ENCODE measurements at regions not wholly inside any gene's neighbourhood (a gene's known extent, or its start where the extent isn't known, plus 50 kb on each side); places are given as distances from the start of the nearest gene placed in this dataset.
A peak's percentile ranks its signal among the peaks of the same experiment; 100 is the strongest.
"Not testable (repeated sequence)": the region's sequence is repeated elsewhere in the genome, so short reads cannot be mapped to it uniquely, and the experiment has no call there.

DNA sequence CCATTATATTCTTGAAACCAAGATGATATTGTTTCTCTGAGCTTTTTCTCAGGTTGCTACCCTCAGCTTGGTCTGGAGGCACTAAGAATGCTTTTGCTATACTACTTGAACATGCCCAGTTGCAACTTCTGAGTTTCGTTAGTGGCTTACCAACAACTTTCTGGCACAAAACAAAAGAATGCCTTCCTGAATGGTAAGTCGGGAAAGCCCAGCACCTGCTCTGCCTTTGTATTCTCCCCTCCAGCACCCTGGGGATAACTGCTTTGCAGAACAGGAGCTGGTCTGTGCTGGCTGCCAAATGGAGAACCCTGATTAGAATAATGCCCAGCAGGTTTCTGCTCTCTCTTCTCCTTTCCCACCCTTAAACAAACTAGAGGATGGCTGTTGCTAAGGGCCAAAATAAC, 149.3 kb downstream of the TGFB2 start:
- DNase-seq = peak; percentile 97

DNA sequence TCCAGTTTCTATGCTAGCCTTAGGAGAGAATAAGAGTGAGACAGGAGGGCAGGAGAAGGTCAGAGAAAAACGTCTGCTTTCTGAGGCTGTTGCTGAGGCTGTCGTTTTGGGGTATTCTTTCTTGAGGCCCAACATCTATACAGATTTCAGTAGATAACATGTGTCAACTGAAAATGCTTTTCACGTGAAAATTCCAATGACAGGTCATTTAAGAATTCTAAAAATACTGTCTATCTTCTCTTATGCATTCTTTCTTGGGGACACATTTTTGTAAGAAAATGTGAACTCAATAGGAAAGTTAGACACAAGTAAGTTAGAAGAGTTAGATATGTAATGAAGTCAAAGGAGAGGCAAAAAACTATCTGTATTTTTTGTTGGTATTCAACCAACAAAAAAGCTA, 150.8 kb downstream of the TGFB2 start:
- no peak for DNase-seq

DNA sequence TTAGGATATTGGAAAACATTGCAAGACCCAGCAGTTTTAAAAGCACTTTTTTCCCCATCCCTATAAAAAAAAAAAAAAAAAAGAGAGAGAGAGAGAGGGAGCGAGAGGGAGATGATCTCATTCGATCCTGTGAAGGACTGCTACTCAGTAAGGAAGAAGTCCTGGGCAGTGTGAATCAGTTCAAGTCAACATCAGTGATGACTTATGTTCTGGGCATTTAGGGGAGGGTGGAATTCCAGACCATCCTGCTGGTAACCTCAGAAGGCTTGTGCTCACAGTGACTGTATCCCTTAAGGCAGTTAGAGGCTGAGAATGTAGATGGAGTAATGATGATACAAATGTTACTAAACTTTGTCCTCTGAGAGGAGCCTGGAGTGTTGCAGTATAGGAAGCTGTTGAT, 151.4 kb downstream of the TGFB2 start:
- no peak for DNase-seq

DNA sequence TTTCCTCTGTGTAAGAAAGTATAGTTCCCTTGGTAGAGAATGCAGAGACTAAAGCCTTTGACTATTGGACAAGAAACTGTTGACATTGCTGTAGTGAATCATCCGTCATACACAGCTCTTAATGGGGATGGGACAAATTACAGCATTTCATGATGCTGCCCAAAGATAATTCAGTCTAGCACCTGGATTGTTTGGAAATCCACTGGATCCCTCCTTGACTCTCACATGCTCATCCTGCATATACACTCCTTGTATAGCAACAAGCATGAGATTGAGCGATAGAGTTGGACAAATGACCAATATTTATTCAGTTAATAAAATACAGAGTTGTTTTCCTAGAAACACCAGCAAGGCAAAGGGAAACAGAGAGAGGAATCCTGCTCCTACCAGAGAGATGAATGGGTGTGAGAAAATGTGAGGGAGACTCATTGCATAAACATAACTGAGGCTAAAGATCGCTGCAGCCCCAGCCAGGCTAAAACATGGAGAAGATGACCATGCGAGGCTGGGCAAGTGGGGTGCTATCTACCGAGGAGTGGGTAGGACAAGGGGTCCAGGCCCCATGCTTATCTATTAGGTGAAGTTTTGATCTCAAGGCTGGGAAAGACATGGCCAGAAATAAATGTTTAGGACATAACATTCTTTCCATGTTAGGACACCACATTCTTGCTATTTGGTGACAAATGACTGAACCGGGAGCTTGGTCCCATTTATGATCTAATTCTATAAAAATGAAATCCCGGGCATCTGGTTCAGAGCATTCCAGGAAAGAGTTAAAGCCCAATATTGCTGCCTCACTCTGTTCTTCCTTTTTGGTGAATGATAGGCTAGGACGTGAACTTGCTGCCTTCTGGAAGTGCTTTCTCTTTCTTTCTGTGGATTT, 153.2 kb downstream of the TGFB2 start:
- peak; percentile 27 for DNase-seq

DNA sequence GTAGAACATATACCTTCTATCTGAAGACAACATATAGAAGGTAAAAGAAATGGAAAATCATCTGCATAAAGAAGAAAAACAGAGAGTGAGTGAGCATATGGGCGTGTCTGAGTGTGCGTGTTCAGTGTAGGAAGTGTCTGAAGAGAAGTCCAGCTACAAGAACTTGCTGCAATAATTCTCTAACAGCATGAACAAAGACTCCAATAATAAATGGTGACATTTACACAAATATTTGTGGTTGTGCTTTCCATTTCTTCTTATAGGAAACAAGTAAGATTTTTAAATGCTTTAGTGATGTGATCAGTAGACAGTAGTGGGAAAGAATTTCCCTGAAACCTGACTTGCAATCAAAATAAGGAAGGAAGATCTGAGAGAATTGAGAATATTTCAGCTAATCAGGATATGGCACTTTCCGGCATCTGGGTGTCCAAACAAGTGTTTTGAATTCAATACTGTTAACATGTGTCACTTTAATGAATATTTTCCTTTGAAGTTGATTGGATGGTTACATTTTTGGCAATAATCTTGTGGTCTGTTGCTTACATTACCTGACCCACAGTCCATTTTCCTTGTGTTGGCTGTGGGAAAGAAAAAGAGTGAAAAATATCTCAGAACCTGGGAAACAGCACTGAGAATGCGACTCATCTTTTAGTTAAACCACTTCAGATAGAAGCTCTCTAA, 154.0 kb downstream of the TGFB2 start:
- no peak for DNase-seq

DNA sequence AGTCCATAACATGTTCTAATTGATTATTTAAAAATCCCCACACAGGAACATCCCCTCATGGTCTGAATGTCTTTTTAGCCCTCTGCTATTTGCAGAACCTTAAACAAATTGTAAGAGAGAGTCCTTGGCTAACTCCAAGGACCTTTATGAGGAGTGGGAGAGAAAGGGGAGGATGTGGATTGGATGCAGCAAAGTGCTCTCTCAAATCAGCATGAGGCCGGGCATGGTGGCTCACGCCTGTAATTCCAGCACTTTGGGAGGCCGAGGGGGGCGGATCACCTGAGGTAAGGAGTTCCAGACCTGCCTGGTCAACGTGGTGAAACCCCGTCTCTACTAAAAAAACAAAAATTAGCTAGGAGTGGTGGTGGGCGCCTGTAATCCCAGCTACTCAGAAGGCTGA, 154.8 kb downstream of the TGFB2 start:
- DNase-seq = no peak

DNA sequence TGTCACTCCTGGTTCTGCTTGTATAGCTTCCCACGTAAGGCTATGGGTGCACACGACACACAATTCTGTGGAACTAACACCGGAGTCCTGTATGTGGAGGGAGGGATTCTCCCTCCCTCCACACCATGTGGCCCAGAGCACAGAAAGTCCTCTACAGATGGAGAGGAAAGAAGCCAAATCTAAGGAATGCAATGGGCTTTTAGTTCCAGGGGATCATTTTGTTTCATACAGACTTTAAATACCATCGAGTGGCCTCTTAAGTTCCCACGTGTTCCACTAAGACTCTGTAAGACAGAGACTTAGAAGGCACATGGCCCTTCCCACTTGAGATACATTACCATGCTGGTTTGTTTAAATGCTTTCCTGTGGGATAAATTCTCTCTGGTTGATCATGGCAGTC, 156.0 kb downstream of the TGFB2 start:
- no peak for DNase-seq

DNA sequence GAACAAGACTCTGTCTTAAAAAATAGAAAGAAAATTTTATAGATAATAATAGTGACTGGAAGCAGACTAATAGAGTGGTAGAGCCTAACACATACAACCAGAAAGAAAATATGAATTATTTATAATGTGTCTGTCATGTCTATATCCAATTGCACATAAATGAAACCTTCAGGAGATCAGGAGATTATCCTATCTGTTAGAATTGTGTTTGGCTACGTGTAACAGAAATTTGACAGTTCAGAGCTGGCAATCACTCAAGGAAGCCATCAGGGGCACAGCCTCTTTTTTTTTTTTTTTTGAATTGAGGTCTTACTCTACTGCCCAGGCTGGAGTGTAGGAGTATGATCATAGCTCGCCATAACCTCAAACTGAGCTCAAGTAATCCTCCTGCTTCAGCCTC, 157.2 kb downstream of the TGFB2 start:
- no peak for DNase-seq

DNA sequence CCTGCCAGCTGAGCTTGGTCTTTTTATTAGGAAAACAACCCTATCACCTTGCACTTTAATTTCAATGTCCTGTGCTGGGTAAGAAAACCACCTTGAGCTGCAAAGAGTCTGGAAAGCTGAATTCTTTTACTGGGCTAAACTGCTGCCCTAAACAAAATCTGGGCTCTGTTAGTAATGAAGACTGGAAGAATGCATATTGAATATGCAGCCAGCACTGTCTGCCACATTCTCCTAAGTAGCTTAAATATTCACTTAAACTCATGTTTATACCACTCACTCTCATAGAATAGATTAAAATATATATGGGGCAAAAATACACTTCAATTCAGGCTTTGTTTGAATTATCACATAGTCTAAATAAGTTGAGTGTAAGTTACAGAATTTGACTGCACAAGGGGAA, 158.0 kb downstream of the TGFB2 start:
- no peak for DNase-seq

DNA sequence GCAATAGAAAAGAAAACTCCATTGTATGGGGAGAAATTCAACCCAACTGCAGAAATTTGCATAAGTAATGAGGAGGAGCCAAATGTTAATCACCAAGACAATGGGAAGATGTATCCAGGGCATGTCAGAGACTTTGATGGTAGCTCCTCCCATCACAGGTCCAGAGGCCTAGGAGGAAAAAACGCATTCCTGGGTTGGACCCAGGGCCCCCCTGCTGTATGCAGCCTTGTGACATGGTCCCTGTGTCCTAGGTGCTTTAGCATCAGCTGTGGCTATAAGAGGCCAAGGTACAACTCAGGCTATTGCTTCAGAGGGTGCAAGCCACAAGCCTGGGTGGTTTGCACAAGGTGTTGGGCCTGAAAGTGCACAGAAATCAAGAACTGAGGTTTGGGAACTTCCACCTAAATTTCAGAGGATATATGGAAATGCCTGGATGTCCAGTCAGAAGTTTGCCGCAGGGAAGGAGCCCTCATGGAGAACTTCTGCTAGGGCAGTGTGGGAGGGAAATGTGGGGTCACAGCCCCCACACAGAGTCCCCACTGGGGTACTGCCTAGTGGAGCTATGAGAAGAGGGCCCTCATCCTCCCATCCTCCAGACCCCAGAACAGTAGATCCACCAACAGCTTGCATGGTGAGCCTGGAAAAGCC, 162.3 kb downstream of the TGFB2 start:
- no peak for DNase-seq

DNA sequence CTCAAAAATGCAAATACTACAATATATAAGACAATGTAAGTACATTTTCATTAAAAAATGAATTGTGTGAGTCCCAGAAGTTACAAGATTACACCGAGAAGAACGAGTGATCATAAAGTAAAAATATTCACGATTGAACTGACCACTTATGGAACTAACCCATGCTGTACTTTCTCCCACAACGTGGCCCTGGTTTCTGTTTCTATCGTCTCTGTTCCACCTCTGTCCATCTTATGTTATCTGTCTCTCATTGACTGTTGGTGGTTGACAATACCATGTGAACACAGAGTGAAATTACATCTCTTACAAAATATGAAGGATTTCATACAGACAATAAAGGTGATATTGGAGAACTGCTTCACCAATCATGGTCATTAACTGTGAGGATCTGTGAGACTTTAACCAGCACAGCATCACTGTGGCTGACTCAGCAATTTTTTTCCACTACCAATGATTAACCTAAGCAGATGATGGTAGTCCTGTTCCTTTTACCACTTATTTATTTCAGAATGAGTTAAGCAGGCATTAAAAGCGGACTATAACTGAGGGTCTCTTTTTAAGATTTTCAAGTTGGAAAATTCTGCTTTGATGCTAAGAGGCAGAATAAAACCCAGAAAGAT, 165.1 kb downstream of the TGFB2 start:
- no peak for DNase-seq

DNA sequence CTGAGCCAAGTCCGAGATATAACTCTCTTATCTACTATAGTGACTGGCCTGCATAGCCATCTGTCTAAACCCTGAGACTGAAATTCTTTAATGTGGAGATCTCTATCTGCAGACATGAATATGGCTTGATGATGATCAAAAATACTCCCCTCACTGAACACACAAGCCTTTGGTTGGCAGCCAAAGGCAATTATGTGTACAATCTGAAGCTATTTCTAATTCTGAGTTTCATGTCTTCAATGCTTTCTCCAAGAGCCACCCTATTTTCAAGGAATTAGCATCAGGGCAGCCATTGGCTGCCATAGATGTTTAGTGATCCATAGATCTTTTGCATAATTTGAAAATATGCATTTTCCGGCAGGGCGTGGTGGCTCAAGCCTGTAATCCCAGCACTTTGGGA, 168.2 kb downstream of the TGFB2 start:
- DNase-seq = no peak

DNA sequence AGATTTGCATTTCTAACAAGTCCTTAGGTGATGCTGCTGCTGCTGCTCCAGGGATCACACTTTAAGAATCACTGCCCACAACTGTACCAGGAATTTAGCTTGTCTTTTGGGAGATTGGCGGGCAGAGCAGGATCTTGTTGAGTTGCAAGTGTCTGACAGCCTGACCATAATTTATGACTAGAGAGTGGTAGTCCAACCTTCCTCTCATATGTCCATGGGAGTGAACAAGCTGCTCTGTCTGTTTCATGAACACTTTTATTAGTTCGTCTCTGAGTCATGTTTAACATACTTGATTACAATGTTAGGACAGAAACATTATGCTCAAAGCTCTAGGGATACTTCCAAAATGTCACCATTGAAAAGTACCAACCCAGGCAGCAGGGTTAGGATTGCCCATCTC, 169.6 kb downstream of the TGFB2 start:
- DNase-seq = no peak

DNA sequence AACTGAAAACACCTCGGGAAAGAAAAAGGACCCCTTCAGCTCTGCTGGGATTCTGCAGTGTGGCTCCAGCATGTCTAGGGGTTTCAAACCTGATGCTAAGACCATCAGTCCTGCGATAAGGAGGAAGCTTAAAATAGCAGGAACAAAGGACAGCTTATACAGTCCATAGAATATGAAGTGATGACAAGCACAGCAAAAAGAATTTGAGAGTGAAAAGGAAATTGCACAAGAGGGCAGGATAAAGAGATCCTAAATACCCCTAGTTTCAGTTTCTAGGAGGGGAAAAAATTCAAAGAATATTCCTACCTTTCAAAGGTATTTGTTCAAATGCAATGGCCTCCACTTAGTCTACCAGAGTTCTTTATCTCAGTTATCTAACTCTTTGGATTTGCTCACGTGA, 171.4 kb downstream of the TGFB2 start:
- no peak for DNase-seq

DNA sequence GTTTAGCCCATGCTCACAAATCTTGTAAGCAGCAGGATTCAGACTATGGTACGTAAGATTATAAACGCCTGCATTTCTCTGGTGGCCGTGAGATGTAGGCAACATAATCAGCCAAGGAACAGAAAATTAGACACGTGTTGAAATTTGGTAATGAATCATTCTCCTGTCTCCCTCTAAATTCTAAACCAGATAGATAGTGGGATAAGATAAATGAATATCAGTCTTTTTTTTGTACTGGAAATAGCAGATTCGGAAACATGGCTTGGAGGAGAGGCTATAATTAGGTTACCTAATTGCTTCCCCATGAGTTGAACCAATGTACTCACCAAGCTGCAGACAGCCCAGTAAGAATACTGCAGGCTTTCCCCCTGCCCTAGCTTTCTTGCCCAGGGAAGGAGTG, 172.3 kb downstream of the TGFB2 start:
- no peak for DNase-seq

DNA sequence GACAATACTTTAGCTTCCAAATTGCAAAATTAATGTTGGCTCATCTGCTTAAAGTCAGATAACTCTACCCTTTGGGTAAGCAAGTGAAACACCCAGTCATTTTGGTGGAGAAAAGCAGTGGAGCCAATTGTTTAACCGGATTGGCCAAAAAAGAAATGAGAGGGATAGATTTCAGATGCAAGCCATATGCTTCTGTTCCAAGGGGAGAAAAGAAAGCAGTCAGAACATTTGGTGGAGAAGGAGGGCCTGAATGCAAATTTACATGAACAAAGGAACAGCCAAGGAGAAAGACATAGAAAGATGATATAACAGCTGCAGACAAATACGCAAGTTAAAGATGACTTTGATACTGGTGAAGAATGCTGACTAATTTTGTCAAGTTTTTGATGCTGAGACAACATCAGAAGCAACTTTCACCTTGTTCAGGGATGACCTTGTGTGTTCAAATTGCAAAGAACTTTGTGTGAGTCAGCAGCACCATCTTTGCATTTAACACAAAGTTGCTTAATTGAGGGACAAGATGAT, 173.1 kb downstream of the TGFB2 start:
- no peak for DNase-seq

DNA sequence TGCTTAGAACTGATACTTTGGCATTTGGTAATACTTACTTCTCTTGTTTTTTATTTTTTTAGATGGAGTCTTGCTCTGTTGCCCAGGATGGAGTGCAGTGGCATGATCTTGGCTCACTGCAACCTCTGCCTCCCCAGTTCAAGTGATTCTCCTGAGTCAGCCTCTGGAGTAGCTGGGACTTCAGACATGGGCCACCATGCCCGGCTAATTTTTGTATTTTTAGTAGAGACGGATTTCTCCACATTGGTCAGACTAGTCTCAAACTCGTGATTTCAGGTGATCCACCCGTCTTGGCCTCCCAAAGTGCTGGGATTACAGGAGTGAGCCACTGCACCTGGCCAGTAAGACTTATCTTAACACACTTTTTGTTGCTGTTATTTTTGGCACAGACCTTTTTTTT, 175.5 kb downstream of the TGFB2 start:
- DNase-seq = not testable (repeated sequence)

DNA sequence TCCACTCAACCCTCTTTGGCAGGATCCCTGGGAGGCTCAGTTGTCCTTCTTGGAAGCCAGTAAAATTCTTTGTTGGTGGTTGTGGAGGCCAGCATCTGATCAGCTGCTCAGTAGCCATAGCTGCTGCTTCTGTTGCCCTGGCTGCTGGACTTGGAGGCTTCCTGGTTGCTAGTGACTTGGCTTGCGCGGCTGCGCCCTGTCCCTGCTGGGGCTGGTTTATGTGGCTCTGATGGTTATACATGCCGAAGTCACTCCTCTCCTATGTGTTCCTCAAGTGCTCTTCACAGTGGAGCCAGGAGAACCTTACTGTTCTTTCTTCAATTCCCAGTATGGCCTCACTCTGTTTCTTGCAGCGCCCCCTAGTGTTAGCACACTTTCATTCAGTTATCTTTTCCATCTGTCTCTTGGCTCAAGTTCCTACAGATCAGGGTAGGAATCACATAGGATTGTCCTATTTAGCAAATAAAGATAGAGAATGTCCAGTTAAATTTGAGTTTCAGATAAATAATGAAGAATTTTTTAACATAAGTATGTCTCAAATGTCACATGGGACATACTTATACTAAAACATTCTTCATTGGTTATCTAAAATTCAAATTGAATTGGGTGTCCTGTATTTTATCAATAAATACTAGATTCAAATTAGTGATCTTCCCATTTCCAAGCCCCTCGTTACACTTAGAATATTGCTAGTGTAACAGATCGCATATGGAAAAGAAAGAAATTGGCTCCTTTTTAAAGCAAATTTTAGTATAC, 176.5 kb downstream of the TGFB2 start:
- DNase-seq = peak; percentile 67

DNA sequence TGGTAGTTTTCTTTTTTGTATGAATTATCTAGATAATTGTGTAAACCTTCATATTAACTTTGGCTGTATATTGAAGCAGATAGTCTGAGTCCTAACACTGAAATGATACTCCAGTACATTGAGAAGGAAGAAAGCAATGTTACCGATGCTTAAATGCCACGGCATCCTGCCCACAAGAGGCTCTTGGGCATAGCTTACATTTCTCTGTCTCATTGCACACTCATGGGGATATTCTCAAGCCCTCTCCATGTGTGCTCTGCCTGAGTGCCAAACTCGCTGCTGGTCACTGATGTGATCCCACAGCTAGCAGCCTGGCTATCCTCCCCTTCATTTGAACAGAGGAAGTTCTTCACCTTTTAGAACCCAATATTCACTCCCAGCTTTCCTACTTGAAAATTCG, 179.4 kb downstream of the TGFB2 start:
- DNase-seq = no peak

DNA sequence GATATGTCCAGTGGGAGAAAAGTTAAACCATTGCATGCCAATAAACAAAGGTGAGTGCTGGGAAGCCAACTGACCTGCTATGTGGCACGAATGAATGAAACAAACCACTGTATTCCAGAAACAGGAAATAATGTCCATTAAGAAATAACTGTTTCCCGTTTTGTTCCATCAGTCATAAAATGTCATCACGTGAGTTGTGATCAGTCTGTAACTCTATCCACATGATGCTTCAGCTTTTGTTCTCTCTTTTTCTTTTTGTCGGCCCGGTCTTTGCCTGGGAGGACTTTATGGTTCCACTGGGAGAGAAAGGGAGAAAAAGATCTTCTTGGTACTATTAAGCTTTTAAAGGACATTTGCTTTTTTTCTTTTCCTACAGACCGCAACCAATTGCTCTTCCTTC, 179.9 kb downstream of the TGFB2 start:
- DNase-seq = no peak

DNA sequence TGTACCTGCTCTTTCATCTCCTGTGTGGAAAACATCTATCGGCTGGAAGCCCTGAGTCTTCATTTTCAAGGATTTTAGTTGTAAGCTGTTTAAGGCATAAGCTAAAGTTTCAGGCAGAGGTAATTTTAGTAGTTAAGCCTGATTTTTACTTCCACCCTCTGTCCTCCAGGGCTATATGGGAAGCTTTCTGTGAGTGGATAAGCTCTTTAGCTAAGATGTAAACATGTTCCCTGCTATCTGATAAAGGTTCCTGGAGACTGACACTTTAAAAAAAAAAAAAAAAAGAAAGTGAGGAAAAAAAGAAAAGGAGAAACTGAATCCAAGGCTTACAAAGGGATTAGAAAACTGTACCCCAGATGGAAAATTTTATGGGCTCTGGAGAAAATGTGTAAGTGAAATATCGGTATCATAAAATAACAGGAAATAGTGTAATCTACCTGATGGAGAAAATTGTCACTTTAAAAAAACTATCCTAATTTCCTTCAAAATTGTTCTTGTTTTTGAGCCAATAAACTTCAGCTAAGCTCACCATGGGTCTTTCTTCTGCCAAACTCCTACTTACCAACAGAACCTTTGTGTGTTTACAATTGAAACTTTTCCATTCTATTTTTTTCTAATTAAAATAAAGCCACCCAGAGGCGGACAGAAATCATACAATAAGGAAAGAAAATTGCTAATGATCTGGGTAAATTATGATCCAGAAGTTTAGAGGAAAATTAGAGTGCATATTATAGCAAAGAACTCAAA, 180.5 kb downstream of the TGFB2 start:
- no peak for DNase-seq

DNA sequence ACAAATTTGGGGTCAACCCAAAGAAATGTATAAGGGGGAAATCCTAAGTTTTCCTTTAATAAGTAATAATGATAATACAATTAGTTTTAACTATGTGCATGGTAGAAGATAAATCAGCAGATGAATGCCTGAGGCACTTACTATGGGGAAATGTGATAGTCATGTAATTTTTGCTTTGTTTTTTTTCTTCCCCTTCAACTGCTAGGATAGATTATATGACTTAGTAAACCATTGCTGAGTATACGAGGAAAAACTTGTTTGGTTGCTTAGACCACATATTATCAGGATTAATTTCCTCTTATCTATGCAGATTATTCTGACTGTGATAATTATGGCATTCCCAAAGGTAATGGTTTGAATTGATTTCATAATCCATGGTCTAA, 181.1 kb downstream of the TGFB2 start:
- peak; percentile 32 for DNase-seq

All from NCI-H146 (cell line).